ENCODE measurements at regions not wholly inside any gene's neighbourhood (a gene's known extent, or its start where the extent isn't known, plus 50 kb on each side); places are given as distances from the start of the nearest gene placed in this dataset.

DNA sequence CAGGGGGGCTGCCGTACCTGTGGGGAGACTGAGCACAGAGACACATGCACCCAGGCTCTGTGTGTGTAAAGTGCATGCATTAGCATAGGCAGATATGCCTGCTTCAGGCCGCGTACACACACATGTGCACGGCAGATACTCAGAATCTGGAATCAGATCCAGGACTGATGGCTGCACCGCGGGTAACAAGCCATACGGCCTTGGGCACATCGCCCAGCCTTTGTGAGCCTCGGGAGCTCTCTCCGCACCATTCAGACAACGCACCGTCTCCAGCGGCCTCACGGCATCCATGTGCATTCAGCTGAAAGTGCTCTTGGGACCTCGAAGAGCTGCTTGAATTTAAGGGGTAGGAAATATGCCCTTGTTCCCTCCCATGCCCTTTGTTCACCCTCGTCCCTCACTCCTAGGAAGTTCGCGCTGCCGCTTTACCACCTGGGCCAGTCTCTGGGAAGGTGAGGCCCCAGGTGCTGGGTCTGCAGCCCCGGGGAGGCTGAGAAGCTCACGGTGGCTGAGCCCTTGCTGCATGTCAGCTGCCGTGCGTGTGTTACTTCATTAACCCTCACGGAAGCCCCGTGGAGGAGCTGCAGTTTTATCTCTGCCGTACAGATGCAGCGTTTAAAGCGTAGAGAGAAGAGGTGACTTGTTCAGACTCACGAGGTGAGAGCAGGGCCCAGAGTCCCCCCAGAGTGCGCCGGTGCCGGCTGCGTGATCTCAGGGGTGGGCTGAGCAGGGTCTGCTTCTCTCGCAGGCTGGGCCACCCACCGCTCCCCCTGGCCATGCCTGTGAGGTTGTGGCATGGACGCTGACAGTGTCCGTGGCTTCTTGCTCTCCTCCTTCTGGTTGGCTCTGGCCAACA lies 377.7 kb upstream of the MYT1L start:
- TF ChIP-seq, protein P1, sequence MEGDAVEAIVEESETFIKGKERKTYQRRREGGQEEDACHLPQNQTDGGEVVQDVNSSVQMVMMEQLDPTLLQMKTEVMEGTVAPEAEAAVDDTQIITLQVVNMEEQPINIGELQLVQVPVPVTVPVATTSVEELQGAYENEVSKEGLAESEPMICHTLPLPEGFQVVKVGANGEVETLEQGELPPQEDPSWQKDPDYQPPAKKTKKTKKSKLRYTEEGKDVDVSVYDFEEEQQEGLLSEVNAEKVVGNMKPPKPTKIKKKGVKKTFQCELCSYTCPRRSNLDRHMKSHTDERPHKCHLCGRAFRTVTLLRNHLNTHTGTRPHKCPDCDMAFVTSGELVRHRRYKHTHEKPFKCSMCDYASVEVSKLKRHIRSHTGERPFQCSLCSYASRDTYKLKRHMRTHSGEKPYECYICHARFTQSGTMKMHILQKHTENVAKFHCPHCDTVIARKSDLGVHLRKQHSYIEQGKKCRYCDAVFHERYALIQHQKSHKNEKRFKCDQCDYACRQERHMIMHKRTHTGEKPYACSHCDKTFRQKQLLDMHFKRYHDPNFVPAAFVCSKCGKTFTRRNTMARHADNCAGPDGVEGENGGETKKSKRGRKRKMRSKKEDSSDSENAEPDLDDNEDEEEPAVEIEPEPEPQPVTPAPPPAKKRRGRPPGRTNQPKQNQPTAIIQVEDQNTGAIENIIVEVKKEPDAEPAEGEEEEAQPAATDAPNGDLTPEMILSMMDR (IDR thresholded peaks at IDR 0.05; ENCODE audit: insufficient read depth, low read depth, low read length, missing control alignments) = no peak
- no peak overlapping the region for H3K4me3 ChIP-seq (ENCODE audit: low read depth, low read length)
- DNase-seq (ENCODE audit: low read depth) = no peak

DNA sequence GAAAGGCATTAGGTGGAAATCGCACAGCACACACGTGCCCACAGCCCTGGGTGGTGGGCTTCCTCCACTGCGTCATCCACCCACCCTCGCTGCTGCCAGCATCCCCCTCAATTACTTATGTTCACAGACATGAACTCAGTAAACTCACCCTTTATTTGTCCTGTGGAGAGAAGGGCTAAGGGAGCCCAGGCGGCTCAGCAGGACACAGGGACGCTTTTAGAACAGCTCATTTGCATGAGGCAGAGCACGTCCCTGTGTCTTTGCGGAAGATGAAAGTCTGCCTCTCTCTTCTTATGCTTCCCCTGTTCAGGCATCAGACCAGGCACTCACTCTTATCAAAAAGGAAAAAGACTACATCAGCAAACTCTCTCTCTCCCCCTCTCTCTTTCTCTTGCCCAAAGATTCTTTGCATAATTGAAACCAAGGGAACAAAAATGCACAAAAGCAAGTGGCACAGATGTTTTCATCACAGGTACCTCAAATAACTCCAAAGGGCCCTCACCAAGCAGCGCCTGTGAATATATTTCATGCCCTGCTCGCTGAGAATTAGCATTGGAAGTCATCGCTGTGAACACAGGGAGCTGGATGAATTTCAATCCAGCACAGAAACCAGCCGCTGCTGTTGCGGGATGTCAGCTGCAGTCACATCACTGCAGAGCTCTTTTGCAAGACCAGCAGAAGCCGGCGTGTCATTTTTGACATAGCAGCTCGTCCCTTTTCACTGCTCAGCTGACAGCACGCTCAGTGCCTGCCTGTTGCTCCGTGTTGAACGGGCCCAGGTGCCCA lies 376.3 kb upstream of the MYT1L start:
- H3K4me3 ChIP-seq (ENCODE audit: low read depth, low read length) = no peak overlapping the region
- DNase-seq (ENCODE audit: low read depth) = peak; percentile 9
- TF ChIP-seq, protein P1 (IDR thresholded peaks at IDR 0.05; ENCODE audit: insufficient read depth, low read depth, low read length, missing control alignments) = no peak

DNA sequence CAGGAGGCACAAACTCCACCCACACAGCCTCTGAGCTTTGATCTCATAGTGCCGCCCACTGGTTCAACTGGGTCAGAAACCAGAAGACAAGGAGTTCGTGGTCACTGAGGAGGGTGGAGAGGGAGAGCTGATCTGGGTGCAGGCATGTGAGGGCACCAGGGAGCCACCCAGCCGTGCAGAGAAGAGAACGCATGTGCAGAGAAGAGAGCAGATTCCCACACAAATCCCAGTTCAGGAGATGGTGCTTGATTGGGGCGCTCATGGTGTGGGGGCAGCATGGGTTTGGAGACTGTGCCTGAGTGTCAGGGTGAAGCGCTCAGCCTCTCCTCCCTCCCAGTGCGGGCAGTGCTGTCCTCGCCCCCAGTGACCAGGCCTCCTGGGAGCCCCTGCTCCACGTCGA lies 375.2 kb upstream of the MYT1L start:
- no peak overlapping the region for H3K4me3 ChIP-seq (ENCODE audit: low read depth, low read length)
- TF ChIP-seq, protein P1 (IDR thresholded peaks at IDR 0.05; ENCODE audit: insufficient read depth, low read depth, low read length, missing control alignments) = no peak
- DNase-seq (ENCODE audit: low read depth) = no peak

DNA sequence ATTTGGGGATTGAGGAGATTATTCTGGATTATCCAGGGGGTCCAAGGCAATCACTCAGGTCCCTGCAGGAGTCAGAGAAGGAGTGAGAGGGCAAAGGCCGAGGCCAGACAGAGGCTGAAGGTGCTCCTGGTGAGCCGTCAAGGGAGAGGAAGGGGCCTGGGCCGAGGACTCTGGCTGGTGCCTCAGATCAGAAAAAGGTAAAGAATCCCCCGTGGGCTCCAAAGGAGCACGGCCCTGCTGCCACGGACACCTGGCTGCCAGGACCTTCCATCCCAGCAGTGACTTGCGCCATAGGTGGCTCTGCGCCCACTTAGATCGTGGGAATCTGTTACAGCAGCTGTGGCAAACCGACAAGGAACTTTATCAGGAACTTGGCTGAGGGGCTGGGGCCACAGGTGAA lies 374.8 kb upstream of the MYT1L start:
- no peak overlapping the region for H3K4me3 ChIP-seq (ENCODE audit: low read depth, low read length)
- TF ChIP-seq, protein P1 (IDR thresholded peaks at IDR 0.05; ENCODE audit: insufficient read depth, low read depth, low read length, missing control alignments) = no peak
- DNase-seq (ENCODE audit: low read depth) = no peak

DNA sequence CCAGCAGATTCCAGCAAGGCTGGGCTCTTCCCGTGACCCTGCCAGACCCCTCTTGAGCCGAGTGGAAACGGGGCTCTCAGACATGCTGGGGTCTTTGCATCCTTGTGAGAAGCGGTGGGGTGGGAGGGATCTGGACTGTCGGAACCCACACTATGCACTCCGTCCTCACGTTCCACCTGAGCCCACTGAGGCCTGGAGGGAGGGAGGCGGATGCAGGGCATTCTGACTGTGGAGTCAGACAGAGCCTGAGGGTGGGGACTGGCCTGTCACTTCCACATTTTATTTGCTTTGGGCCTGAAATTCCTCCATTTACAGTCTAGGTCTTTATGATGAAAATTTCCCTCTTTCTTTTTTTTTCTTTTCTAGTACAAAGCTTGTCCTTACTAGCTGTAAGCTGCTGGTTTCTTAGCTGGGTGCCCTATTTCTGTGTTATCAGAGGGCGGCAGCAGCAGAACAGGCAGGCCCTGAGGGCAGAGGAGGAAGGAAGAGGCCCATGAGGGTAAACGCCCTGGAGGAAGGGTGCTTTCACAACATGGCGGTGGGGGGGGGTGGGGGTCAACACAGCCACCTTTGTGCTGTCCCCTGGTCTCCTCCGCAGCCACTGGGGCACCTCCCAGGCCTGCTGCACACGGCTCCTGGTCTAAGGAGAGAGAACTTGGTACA lies 373.5 kb upstream of the MYT1L start:
- TF ChIP-seq, protein P1 (IDR thresholded peaks at IDR 0.05; ENCODE audit: insufficient read depth, low read depth, low read length, missing control alignments) = no peak
- DNase-seq (ENCODE audit: low read depth) = no peak
- no peak overlapping the region for H3K4me3 ChIP-seq (ENCODE audit: low read depth, low read length)

DNA sequence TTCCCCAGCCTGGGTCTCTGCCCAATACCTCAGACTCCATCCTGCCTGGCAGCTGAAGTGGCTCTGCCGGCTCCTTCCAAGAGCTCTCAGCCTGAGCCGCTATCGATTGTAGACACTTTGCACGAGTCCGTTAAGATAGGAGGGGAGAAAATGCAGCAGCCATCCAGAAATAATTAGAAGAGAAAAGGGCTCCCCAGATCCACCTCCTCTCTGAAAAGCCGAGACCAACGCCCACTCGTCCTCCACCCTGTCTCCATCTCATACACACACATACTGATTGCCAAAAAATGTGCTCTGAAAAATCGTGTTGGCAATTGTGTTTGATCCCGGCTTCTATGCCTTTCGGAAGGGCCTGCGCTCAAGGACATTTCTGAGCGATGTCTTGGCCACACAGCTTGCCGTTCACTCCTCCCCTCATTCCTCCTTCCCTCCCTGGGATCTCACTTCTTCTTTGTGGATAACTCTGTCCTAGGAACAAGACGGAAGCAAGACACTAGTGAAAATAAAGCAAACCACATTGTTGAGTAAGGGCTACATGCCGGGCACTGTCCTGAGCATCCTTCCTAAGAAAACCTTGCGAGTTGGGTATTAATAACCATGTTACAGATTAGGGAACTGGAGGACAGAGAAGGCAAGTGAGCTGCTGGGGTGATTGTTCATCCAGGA lies 372.8 kb upstream of the MYT1L start:
- DNase-seq (ENCODE audit: low read depth) = no peak
- H3K4me3 ChIP-seq (ENCODE audit: low read depth, low read length) = no peak overlapping the region
- TF ChIP-seq, protein P1 (IDR thresholded peaks at IDR 0.05; ENCODE audit: insufficient read depth, low read depth, low read length, missing control alignments) = no peak
